ENCODE measurements at regions not wholly inside any gene's neighbourhood (a gene's known extent, or its start where the extent isn't known, plus 50 kb on each side); places are given as distances from the start of the nearest gene placed in this dataset.

DNA sequence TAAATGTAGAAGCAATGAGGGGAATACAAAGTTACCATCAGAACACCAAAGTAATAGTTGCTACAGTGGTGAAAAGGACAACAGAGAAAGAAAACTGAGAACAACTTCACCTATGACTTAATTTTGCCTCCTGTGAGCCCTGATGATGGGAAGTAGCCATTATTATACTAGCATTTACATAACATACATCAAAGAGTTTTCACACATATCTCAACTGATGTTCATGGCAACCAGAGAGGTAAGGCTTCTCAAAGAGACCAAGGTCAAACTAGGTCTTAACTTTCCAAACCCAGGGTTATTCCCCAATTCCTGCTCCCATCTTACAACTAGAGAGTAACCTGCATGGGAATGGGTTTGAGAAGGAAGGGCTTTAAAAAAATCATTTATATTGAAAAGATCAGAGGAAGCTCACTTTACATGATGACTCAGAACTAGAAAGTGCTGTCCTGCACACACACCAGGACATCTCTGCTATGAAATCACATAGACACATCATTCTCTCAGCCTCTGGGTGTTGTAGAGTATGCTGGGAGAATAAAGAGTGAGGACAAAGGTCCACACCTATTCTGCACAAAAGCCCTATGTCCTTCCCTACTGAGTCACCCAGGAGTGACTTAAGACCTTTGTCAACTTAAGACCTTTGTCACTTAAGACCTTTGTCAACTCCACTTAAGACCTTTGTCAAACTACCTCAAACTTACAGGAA is 179.7 kb downstream of the TNFSF18 start:
- TF ChIP-seq, protein P1, sequence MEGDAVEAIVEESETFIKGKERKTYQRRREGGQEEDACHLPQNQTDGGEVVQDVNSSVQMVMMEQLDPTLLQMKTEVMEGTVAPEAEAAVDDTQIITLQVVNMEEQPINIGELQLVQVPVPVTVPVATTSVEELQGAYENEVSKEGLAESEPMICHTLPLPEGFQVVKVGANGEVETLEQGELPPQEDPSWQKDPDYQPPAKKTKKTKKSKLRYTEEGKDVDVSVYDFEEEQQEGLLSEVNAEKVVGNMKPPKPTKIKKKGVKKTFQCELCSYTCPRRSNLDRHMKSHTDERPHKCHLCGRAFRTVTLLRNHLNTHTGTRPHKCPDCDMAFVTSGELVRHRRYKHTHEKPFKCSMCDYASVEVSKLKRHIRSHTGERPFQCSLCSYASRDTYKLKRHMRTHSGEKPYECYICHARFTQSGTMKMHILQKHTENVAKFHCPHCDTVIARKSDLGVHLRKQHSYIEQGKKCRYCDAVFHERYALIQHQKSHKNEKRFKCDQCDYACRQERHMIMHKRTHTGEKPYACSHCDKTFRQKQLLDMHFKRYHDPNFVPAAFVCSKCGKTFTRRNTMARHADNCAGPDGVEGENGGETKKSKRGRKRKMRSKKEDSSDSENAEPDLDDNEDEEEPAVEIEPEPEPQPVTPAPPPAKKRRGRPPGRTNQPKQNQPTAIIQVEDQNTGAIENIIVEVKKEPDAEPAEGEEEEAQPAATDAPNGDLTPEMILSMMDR (IDR thresholded peaks at IDR 0.05), result no peak

DNA sequence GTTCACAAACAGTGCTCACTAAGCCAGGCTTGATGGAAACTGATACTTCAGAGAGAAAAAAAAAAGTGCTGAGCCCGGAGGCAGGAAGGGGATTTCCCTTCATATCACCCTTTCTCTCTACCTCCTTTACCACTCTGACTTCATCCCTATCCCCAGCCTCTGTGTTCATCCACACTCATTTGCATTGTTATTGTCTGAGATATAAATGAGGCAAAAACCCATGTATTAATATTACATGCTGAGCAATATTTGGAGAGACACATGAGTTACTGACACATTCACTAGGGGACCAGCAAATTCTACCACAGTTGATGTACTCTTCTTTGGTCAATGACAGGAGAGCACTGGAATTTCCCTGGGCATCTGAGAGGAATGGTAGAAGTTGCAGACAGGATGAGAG is 175.8 kb downstream of the TNFSF18 start:
- TF ChIP-seq, protein P1 (IDR thresholded peaks at IDR 0.05), result no peak

DNA sequence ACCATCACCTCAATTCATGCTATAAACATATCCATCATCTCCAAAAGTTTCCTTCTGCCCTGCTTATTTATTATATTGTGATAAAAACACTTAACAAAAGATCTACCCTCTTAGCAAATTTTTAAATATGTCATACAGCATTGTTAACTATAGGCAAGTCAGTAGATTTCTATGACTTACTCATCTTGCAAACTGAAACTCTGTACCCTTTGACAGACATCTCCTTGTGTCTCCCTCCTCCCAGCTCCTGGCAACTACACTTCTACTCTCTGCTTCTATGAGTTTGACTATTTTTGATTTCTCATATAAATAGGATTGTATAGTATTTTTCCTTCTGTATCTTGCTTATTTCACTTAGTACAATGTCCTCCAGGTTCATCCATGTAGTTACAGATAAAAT is 174.8 kb downstream of the TNFSF18 start:
- TF ChIP-seq, protein P1 (IDR thresholded peaks at IDR 0.05), result no peak

DNA sequence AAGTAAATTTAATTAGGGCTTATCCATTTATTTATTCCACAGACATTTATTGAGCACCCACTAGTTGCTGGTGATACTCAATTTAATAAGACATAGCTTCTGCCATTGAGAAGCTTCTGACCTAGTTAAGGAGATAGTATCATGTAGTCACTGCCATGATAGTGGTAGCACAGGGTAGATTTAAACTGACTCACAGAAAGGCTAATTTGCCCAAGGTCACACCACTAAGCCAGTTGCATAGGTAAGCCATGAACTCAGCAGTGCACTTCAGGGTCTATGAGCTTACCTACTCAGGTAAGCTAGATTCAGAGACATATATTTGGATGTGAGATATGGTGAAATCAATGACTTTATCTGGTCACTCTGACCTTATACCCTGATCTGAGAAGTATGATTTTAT is 168.4 kb downstream of the TNFSF18 start:
- TF ChIP-seq, protein P1 (IDR thresholded peaks at IDR 0.05), result no peak

DNA sequence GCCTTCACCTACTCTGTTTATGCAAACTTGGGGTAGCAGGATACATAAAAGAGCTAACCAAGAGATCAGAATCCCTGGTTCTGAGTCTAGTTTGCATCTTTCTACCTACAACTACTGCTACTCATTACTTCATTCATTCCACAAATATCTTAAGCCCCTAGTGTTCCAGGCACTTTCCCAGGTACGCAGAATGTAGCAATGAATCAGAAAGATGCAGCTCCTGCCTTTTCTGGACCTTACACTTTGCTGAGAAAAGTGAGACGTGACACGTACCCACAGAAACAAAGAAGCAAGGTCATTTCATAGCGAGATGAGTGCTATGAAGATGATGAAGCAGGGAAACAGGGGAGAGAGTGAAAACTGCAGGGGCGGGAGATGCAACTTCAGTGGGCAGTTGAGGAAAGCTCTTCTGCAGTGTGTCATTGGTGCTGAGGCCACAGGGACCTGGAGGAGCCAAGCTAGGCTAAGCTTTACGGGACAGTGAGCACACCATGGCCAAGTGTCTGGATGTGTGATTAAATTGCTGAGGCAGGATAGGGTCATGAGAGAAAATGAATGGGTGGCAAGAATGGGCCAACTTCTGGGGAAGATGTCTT is 167.9 kb downstream of the TNFSF18 start:
- TF ChIP-seq, protein P1 (IDR thresholded peaks at IDR 0.05), result no peak

DNA sequence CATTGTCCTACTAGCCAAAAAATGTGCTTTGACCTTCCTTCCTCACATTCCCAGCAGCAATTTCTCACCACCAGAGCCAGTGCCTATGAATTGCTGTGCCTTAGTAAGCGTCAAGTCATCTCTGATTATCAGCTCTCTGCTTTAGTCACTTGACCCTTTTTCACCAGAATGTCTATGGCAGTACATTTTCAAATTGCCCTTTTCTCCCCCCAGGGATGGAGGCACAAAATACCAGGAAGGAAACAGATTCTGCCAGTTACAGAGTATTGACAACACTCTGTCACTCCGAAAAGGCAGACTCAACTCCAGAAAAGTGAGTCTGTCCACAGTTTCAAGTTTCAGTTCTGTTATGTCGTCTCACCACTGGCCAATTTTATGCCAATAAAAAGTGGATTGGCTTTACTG is 167.4 kb downstream of the TNFSF18 start:
- TF ChIP-seq, protein P1 (IDR thresholded peaks at IDR 0.05), result no peak

DNA sequence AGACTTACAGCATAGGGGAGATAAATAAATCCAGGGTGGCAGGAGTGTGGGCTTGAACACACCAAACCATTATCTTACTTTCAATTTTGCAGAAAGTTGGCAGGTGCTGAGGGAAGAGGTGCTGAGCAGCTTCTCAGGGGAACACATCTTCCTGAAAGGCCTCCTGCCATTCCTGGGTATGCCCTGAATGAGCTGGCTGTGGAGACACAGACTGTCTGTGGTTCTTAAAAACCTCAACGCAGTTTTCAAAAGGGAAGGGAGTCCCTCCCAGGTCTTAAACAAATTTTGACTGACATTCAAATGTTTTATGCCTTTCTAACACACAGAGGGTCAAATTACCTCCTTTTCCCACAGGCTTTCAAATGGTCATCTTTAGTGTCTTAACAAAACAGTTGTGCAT is 166.9 kb downstream of the TNFSF18 start:
- TF ChIP-seq, protein P1 (IDR thresholded peaks at IDR 0.05), result no peak

Data from LNCAP (cell line).